ENCODE measurements at regions not wholly inside any gene's neighbourhood (a gene's known extent, or its start where the extent isn't known, plus 50 kb on each side); places are given as distances from the start of the nearest gene placed in this dataset.

DNA sequence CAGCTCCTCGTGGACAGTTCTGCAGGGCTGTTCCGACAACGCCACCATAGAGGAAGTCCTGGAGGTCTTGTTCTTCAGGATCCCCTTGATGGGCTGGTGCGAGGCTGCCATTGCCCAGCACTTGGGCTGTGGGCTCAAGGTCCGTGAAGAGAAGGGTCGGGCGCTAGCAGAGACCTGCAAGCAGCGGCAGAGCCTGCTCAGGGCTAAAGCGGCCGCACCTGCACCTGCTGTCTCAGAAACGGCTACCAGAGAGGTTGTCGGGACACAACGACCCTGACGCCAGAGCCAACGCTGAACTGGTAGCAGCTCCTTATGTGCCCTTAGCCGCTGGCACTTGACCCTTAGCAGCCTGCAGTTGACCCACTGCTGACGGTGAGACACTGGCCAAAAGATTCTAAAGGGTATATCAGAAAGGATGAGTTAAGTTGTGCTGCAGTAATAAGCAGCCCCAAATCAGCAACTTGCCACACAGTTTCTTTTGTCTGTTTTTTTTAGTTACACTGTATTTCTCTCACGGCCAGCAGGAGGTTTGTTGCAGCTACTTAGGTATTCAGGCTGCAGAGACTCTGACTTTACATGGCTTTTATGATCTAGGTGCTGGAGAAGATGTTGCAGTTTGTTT lies 55.5 kb upstream of the ST6GAL2 start:
- DNase-seq = no peak

DNA sequence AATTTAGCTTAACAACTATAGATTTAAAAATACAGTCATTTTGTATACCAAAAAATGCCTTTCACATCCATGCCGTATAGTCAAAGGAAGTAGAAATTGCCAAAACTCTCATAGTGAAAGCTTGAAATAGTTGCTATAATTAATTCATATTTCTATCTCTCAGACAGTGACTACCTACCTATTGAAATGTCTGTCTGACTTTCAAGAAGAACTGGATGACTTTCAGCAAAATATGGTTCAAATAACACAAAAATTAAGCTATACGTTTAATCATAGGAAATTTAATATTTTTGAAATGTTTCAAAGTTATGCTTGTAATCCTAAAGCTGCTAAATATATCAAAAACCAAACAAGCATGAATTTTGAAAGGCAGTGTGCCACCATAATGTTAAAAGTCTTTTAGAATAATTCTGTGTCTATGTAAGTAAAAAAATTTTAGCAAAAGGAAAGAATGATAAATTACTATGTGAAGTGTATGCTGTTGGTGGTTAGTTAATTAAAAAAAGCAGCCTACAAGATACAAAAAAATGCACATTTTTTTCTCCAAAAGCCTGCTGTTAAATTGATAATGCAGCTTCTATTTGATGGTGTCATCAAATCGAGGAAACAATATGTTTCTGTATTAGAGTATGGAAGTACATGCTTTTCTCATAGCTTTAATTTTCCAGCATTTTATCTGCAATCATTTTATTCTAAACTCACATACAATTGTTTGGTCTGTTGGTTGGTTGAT lies 57.7 kb upstream of the ST6GAL2 start:
- DNase-seq = no peak

DNA sequence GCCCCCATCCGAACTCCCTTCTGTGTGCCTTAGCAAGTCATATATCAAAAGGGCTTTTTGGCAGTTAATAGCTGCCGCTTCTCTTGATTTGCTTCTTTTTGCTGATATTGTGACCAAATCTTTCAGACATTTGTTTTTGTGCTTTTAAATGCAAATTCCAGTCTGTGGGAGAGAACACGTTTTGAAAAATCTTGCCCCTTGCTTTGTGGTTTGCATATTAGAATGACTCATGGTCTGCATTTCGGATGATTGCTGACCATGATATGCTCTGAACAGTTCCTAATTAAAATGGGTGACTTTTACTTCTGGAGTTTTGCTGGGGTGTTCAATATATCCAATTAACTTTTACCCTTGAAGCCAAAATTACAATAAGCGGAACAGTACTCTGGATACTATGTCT lies 58.2 kb upstream of the ST6GAL2 start:
- no peak for DNase-seq

DNA sequence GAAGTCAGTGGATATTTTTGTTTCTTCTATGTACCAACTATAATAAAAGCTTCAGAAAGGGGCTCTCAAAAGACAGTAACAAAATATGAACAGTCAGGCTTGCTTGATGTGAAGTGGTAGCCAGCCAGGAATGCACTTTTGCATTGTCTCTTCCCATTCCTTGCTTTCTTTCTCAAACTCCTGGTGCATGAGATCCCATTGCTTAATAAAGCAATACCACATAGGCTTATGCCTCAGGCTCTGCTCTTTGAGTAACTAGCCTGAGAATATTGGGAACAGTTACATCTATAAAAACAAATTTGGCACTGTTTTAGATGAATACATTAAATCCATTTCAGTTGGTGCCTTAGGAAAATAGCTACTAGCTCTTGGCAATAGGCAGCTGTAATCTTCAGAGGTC lies 62.6 kb upstream of the ST6GAL2 start:
- DNase-seq = no peak

DNA sequence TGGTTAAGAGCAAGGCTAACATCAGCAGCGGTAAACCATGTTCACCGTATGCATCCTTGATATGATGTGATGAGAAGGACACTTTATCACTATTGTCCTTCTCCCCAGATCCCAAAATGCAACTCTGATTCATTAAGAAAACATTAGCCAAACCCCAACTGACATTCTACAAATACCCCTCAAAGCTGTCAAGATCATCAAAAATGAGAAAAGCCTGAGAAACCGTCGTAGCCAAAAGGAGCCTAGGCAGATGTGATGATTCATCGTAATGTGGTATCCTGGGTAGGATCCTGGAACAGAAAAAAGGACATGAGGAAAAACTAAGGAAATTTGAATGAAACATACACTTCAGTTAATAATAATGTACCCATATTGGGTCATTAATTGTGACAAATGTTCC lies 67.3 kb upstream of the ST6GAL2 start:
- DNase-seq = no peak

DNA sequence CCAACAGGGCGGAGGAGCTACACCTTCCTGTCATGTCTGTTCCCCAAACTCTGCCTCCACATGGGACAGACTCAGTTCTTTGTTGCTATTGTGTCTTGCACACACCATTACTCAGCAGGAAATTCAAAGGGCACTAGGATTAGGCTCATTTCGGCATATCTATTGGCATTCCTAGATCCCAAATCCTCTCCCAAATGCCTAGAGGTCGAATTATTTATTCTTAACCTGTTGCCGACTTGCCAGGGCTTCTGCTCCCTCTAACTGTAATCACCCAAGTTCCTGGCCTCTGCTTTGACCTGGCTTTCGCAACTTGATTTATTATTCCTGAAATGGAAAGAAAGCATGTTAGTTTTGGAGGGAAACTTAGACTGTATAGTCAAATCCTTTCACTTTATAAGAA lies 67.8 kb upstream of the ST6GAL2 start:
- DNase-seq = no peak

DNA sequence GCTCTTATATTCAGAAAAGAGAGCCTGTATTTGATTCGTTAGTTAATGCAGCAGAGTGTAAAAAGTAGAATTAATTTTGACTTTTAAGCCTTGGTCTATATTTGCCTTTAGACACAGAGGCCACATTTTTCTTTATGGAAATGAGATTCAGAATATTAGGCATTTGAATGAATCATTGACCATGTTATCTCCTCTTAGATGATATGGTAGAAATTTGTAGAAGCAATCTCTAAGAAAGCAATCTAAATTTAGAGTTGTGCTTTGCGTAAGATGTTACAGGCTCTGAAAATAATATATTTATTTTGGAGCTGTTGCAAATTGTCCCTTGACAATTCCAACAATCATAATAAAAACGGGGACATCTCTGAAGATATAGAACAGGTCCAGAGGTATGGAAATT lies 68.3 kb upstream of the ST6GAL2 start:
- DNase-seq = no peak

DNA sequence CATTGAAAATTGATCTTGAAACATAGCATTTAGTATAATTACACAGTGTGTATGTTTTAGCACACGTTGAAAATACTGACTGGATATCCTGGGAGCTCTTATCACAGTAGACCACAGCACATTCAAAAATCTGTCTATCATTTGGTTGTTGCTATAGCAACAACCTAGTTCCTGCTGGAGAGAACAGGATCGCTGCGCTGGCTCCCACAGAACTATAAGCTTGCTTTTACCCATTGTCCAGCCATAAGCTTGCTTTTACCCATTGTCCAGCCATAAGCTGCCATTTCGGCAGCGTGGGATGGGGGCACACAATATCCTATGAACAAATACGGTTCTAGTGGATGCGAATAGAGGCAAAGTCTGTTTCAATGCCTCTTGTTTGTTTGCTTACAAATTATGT lies 70.4 kb upstream of the ST6GAL2 start:
- no peak for DNase-seq

DNA sequence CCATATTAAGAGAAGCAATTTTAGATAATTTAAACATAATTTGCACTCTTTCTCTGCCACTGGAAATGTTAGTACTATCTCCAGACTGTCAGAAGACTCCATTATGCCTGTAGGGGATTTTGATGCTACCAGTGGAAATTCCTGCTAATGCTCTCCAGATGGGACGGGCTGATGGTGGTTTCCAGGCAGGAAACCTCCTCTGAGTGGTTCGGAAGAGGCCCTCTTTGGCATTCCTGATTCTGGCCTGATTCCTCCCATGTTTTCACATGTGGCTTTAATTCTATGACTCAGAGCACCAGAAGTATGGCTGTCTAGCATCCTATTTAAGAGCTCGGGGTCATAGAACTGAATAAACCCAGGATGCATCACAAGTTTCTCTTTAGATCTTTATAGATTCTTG lies 70.9 kb upstream of the ST6GAL2 start:
- DNase-seq = peak; percentile 79

DNA sequence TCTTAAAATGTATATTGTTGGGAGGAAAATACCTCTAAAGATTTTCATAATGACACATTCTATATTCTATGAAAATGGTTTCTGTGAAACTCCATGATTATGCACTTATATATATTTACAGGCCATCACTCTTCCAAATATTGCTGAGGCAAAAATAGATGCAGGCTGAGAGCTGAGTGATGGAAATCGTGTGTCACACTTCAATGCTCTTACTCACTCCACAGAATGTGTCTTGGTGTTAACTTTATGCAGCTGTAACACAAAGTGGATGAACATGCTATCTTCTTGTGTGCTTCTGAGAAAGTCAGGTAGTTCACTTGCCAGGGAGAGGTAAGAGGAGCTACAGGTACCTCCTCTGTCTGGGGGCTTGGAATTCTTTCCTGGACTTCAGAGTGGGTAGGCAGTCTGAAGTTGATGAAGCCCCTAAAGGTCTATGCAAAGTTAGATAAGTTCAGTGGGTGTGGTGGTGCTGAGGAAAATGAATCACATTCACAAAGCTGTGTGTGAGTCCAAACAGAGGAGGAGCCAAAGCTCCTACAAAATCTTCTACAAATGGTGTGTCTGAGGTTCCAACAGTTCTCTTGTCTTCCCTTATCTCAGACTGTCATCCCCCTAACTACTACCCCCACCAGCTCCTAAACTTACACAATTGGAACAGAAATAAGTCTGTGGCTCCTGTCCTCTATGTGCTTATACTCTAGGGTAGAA lies 74.2 kb upstream of the ST6GAL2 start:
- no peak for DNase-seq

DNA sequence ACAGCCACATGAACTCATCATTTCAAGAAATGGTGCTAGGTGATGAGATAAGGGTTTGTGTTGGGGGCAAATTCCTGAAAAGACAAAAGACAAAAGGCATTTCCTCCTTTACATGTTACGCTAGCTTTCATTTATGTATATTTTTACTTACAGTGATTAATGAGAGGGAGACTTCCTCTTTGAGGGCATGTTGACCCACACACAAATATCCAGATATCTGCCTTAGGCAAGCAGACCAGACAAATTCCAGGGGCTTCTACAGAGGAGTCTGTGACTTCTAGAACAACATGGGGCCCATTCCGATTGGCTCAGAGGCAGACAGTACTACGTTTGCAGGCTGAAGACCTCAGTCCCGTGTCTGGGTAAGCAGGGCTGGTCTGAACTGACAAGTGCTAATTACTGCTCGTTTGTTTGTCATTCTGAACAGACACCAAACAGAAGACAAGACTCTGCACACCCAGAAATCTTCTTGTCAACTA lies 74.8 kb upstream of the ST6GAL2 start:
- no peak for DNase-seq

DNA sequence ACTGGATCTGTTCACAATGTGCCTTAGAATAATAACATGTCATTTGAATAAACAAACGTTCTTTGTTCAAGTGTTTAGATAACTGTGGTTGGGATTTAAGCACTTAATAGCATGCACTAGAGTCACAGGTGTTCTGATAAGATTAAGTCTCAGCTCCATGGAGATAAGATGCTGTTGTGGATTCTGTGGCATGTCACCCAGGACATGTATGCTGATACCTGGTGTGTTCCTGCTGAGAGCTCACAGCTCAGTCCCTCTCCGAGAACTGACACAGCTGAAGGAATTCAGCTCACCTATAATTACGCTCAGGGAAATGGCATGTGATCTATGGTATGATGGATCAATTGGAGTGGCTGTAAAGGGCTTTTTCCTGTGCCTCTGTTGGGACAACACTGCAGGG lies 75.4 kb upstream of the ST6GAL2 start:
- DNase-seq = no peak

DNA sequence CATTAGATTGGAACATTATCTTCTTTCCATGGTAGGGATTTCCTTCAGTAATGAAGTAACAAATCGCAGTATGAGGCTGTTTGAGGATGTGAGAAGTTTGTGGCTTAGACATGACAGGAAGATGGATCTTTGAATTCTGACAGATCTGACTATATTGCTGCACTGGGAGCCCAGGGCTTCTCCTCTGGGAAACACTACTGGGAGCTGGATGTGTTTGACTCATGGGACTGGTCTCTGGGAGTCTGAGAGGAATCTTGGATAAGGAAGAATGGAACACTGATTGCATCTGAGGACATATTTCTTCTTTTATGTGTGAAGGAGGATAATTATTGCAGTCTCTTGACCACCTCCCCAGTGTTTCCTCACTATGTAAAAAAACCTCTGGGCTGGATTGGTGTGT lies 77.2 kb upstream of the ST6GAL2 start:
- no peak for DNase-seq

DNA sequence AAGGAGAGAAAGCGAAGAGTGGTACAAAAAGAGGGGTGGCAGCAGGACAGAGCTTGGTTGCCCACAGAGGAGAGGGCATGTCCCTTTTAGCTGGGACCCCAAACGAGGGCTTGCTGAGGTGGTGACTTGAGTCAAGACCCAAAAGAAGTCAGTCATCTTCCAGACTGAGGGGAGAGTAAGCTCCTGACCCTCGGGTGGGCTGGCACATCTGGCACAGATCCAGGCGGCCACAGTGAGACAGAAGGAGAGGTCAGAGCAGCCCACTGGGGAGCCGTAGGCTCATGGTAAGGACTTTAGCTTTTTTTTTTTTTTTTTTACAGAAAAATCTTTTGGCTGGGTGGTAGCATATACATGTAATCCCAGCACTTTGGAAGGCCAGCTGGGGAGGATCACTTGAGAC lies 77.9 kb upstream of the ST6GAL2 start:
- no peak for DNase-seq

DNA sequence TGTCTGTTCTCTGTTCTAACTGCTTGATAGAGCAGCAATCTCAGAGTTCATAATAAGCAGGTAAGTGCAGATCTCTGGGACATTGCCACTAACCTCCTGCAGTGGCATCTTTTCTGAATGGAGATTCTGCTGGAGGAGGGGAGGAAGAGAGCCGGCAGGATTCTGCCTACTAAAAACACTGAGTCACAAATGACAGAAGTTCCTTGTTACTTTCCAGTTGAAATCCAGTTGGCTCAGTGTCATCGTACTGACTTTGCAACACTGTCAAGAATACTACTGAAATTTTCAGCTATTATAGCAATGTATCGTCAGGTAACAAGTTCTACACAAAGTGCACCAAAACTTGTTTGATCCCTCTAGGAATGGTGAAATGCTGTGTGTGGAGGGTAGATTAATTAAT lies 79.6 kb upstream of the ST6GAL2 start:
- DNase-seq = no peak

DNA sequence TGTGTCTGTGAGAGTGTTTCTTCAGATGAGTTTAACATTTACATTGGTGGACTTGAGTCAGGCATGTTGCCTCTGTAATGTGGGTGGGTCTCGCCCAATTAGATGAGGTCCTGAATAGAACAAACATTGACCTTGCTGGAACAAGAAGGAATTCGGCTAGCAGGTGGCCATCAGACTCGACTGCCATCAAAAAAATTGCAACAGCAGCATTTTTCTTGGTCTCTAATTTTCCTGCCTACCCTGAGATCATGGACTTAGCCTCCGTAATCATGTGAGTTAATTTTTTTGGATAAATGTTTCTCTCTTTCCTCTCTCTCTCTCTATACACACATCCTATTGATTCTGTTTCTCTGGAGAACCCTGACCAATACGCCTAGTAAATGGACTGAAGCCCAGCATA lies 83.8 kb upstream of the ST6GAL2 start:
- no peak for DNase-seq

DNA sequence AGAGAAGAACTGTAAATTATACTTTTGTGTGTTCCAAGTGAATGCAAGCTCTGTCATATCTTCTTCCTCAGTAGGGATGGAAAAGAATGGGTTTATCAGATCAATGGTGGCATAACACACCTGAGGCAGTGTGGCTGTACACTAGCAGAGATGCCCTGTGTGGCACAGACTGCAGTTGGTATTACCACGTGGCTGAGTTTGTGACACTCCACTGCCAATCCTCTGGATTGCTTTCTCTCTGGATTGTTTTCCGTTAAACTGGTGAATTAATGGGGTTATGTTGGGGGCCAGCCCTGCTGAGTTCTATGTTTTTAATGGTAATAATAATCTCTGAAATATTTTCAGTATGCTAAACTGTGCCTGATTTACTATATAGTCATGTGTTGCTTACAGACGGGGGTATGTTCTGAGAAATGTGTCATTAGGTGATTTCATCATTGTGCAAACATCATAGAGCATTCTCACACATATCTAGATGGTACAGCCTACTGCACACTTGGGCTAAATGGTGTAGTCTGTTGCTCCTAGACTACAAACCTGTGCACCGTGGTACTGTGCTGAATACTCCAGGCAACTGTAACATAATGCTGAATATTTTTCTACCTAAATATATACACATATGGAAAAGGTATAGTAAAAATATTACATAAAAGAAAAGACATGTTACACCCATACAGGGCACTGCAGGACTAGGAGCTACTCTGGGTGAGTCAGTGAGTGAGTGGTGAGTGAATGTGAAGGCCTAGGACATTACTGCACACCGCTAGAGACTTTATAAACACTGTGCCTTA lies 84.7 kb upstream of the ST6GAL2 start:
- no peak for DNase-seq

DNA sequence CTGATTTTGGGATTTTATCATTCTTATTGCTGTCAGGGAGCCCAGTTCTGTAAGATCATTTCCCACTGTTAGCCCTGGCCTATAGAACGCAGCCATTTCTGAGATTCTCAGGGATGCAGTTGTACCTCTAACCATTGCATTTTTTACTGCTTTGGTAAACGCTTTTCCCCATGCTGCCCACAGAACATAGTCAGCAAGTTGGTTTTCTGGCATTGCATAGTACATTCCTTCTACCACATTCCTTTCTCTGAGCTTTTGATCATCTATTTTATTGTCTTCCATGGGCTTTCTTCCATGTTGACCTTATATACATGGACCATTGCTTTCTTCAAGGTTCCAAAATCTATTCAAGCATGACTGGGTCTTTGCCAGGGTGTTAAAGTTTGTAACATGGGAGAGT lies 86.8 kb upstream of the ST6GAL2 start:
- no peak for DNase-seq

DNA sequence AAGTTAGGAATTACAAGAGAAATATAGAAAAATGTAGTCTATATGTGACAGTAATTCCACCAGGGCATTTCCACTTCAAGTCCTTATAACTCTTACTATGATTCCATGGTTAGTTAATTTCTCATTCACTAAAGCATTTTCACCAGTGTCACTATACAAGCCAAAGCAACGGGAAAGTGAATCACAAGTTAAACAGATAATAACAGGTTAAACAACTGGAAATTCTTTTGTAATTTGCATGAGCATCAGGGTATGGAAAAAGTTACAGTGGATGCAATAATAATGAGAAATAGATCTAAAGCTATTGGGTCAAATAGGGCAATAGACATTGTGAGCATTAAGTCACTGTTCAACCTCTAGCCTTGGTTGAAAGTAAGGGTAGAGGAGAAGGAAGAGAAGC lies 88.9 kb upstream of the ST6GAL2 start:
- DNase-seq = no peak

DNA sequence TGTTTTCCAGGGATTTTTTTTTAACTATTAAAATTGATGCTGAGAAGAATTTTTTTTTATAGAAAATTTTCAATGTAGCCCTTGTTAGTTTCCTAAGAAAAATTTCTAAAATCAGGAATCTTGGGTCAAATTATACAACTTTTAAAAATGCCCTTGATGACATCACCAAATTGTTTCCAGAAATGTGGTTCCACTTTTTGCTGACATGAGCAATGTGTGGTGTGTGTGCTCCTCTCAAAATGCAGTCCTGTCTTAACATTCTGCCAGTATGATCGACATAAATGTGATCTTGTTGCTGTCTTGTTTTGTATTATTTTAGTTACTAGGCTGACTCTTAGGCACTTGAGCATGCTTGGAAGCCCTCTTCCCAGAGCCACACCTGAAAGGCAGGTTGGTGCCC lies 89.7 kb upstream of the ST6GAL2 start:
- no peak for DNase-seq

DNA sequence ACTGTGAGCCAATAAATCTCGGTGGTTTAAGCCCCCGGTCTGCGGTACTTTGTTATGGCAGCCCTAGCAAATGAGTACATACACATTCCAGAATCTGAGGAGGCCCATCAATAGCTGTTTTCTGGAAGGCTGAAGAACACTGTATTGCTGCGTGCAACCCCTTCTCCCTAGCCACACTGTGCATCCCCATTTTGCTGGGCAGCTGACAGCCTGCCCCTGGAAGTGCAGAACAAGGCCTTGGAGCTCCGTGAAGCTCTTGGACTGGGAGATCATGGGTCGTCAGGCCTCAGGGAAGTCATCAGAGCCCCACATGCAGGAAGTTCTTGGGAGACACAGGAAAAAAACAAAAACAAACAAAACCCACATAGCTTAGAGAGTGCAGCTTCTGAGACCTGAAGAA lies 90.6 kb upstream of the ST6GAL2 start:
- DNase-seq = no peak

DNA sequence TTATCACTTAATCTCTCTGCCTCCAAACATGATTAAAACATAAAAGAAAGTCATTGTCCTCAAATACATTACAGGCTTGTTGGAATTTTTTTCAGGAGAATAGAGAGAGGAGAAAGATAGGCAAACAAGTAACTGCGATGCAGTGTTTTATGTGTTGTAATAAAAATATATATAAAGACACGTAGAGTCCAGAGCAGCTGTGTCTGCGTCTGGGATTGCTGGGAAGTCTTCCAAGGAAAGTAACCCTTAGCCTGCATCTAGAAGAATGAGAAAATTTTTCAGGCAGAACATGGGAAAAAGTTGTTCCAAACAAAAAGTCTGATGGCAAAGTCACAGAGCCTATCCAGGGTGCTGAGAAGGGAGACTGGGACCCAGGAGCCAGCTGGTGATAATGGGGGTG lies 91.8 kb upstream of the ST6GAL2 start:
- peak; percentile 83 for DNase-seq

DNA sequence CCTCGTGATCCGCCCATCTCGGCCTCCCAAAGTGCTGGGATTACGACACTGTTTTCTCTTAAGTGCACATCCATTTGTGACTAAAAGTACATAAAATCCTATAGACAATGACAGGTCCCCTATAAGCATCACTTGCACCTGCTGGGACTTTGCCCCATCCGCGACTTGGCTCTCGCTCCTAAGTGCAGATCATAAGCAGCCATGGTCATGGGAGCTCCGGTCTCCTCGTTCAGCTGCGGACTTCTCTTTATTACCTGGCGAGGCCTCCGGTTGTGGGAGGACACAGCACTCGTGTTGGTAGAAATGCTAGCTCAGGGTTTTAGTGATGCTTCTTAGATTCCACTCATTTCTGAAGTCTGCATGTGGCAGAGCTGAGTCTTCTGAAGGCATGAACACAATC lies 92.7 kb upstream of the ST6GAL2 start:
- no peak for DNase-seq
